Suprapubic skin (tissue), 4 donors: ENCODE measurements at regions not wholly inside any gene's neighbourhood (a gene's known extent, or its start where the extent isn't known, plus 50 kb on each side); places are given as distances from the start of the nearest gene placed in this dataset.
"Not testable (repeated sequence)": the region's sequence is repeated elsewhere in the genome, so short reads cannot be mapped to it uniquely, and the experiment has no call there.

Experiments
- EP300 ChIP-seq: sonication (generic); formaldehyde crosslinking; IDR thresholded peaks from one replicate; pipeline ENCODE4 v1.6.1; 2017; ENCODE audit warnings: antibody characterized with exemption
- POLR2A ChIP-seq, 2 donors: fragments of 450-650 bp; IDR thresholded peaks; one replicate each; pipeline ENCODE4 v1.6.1; 2017; ENCODE audit warnings: antibody characterized with exemption in 2 of 2, mild to moderate bottlenecking in 2 of 2, moderate library complexity in 2 of 2
- POLR2AphosphoS5 ChIP-seq, 3 donors: sonication (generic); formaldehyde crosslinking; IDR thresholded peaks; one replicate each; pipeline ENCODE4 v1.6.1; 2017; ENCODE audit warnings: antibody characterized with exemption in 3 of 3
- TF ChIP-seq, protein P1 (sequence below), 2 donors: fragments of 200-600 bp in 1 of 2; fragments of 450-650 bp in 1 of 2; sonication (generic) in 1 of 2; IDR thresholded peaks; one replicate each; pipeline ENCODE4 v1.5.1; 2016 to 2019; ENCODE audit warnings: antibody characterized with exemption in 2 of 2, mild to moderate bottlenecking in 1 of 2, moderate library complexity in 1 of 2

DNA sequence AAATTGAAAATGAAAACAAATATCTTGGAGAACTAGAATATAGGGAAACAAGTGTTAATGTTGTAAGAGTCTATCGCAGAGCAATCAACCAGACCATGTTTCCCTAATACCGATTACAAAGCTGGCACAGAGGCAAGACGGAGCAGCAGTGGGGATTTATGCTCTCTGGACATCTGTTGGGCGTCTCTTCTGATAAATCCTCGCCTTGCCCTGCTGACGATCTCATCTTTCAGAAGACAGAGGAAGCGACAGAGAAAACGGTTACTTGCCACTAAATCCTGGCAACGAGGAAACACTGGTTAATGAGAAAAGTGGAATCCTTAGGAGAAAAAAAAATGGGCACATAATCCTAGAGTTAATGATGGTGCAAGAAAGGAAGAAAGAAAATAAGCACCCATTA, 218.5 kb downstream of the NPIPA8 start:
- TF ChIP-seq, protein P1, sequence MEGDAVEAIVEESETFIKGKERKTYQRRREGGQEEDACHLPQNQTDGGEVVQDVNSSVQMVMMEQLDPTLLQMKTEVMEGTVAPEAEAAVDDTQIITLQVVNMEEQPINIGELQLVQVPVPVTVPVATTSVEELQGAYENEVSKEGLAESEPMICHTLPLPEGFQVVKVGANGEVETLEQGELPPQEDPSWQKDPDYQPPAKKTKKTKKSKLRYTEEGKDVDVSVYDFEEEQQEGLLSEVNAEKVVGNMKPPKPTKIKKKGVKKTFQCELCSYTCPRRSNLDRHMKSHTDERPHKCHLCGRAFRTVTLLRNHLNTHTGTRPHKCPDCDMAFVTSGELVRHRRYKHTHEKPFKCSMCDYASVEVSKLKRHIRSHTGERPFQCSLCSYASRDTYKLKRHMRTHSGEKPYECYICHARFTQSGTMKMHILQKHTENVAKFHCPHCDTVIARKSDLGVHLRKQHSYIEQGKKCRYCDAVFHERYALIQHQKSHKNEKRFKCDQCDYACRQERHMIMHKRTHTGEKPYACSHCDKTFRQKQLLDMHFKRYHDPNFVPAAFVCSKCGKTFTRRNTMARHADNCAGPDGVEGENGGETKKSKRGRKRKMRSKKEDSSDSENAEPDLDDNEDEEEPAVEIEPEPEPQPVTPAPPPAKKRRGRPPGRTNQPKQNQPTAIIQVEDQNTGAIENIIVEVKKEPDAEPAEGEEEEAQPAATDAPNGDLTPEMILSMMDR (IDR thresholded peaks at IDR 0.05): not testable (repeated sequence)
- TF ChIP-seq POLR2A (IDR thresholded peaks at IDR 0.05); EP300; POLR2AphosphoS5 (IDR thresholded peaks at IDR 0.05): not testable (repeated sequence)
